ENCODE measurements at regions not wholly inside any gene's neighbourhood (a gene's known extent, or its start where the extent isn't known, plus 50 kb on each side); places are given as distances from the start of the nearest gene placed in this dataset.

- H2AFZ ChIP-seq (ENCODE audit: low read depth, low read length) = no peak overlapping the region
- no peaks in the 10 kb centered on the region for H3K36me3 ChIP-seq (ENCODE audit: insufficient read depth, low read length)
- H3K4me3 ChIP-seq (ENCODE audit: low read length) = no peak overlapping the region
- H4K20me1 ChIP-seq (ENCODE audit: insufficient read depth) = no peaks in the 10 kb centered on the region
- no peaks in the 10 kb centered on the region for H3K9me3 ChIP-seq (ENCODE audit: low read length)
- H3F3A ChIP-seq (ENCODE audit: insufficient read depth, low read length, poor library complexity, severe bottlenecking) = no peaks in the 10 kb centered on the region
- no peak overlapping the region for H3K4me2 ChIP-seq (ENCODE audit: low read length)
- no peaks in the 10 kb centered on the region for H3K27me3 ChIP-seq (ENCODE audit: insufficient read depth, low read depth, low read length)
- no peak for TF ChIP-seq SMC3 (conservative IDR thresholded peaks at IDR 0.05; ENCODE audit: poor library complexity)
- no peak for TF ChIP-seq CTCF (IDR thresholded peaks at IDR 0.05; ENCODE audit: poor library complexity, severe bottlenecking)
- TF ChIP-seq MXI1 (conservative IDR thresholded peaks at IDR 0.05; ENCODE audit: poor library complexity, severe bottlenecking) = no peak
- TF ChIP-seq EP300 (conservative IDR thresholded peaks at IDR 0.05; ENCODE audit: poor library complexity, severe bottlenecking) = no peak
- TF ChIP-seq TAF1 (IDR thresholded peaks at IDR 0.05; ENCODE audit: low read depth) = no peak
- no peak for TF ChIP-seq RAD21 (conservative IDR thresholded peaks at IDR 0.05)
- TF ChIP-seq EZH2 (IDR thresholded peaks at IDR 0.05; ENCODE audit: borderline replicate concordance, insufficient read depth, low read length, poor library complexity, severe bottlenecking) = no peak
- TF ChIP-seq REST (IDR thresholded peaks at IDR 0.05; ENCODE audit: borderline replicate concordance) = no peak
- no peak for TF ChIP-seq POLR2AphosphoS5 (IDR thresholded peaks at IDR 0.05)
- no peak overlapping the region for H3K9ac ChIP-seq (ENCODE audit: low read length)
- H3K79me2 ChIP-seq (replicated peaks; ENCODE audit: insufficient read depth, low read length) = no peaks in the 10 kb centered on the region
- no peak overlapping the region for H3K27ac ChIP-seq (ENCODE audit: low read length)
- no peaks in the 10 kb centered on the region for H3K9me2 ChIP-seq (ENCODE audit: insufficient read depth, low read length)
These were observed 146.4 kb downstream of the GADD45G start for GRCh38 chr9:89751079-89751825.

- Histone ChIP-seq H3K27me3 (ENCODE audit: insufficient read depth, low read depth, low read length) (no peaks in the 10 kb centered on the region), H3K36me3 (ENCODE audit: insufficient read depth, low read length) (no peaks in the 10 kb centered on the region), H3K9me3 (ENCODE audit: low read length) (no peaks in the 10 kb centered on the region), H3K4me3 (ENCODE audit: low read length) (no peak overlapping the region), H3K9me2 (ENCODE audit: insufficient read depth, low read length) (no peaks in the 10 kb centered on the region), H4K20me1 (ENCODE audit: insufficient read depth) (no peaks in the 10 kb centered on the region), H3K4me2 (ENCODE audit: low read length) (no peak overlapping the region), H3K9ac (ENCODE audit: low read length) (no peak overlapping the region), H3K27ac (ENCODE audit: low read length) (no peak overlapping the region), H3F3A (ENCODE audit: insufficient read depth, low read length, poor library complexity, severe bottlenecking) (no peaks in the 10 kb centered on the region), H3K79me2 (replicated peaks; ENCODE audit: insufficient read depth, low read length) (no peaks in the 10 kb centered on the region), H2AFZ (ENCODE audit: low read depth, low read length) (no peak overlapping the region)
- no peak for TF ChIP-seq TAF1 (IDR thresholded peaks at IDR 0.05; ENCODE audit: low read depth)
- no peak for TF ChIP-seq RAD21 (conservative IDR thresholded peaks at IDR 0.05)
- TF ChIP-seq REST (IDR thresholded peaks at IDR 0.05; ENCODE audit: borderline replicate concordance) = no peak
- no peak for TF ChIP-seq EP300 (conservative IDR thresholded peaks at IDR 0.05; ENCODE audit: poor library complexity, severe bottlenecking)
- TF ChIP-seq CTCF (IDR thresholded peaks at IDR 0.05; ENCODE audit: poor library complexity, severe bottlenecking) = no peak
- TF ChIP-seq MXI1 (conservative IDR thresholded peaks at IDR 0.05; ENCODE audit: poor library complexity, severe bottlenecking) = no peak
- TF ChIP-seq SMC3 (conservative IDR thresholded peaks at IDR 0.05; ENCODE audit: poor library complexity) = no peak
- TF ChIP-seq EZH2 (IDR thresholded peaks at IDR 0.05; ENCODE audit: borderline replicate concordance, insufficient read depth, low read length, poor library complexity, severe bottlenecking) = no peak
- TF ChIP-seq POLR2AphosphoS5 (IDR thresholded peaks at IDR 0.05) = no peak
These were observed 147.3 kb downstream of the GADD45G start for GRCh38 chr9:89752154-89752553.
